ENCODE measurements at regions not wholly inside any gene's neighbourhood (a gene's known extent, or its start where the extent isn't known, plus 50 kb on each side); places are given as distances from the start of the nearest gene placed in this dataset.

DNA sequence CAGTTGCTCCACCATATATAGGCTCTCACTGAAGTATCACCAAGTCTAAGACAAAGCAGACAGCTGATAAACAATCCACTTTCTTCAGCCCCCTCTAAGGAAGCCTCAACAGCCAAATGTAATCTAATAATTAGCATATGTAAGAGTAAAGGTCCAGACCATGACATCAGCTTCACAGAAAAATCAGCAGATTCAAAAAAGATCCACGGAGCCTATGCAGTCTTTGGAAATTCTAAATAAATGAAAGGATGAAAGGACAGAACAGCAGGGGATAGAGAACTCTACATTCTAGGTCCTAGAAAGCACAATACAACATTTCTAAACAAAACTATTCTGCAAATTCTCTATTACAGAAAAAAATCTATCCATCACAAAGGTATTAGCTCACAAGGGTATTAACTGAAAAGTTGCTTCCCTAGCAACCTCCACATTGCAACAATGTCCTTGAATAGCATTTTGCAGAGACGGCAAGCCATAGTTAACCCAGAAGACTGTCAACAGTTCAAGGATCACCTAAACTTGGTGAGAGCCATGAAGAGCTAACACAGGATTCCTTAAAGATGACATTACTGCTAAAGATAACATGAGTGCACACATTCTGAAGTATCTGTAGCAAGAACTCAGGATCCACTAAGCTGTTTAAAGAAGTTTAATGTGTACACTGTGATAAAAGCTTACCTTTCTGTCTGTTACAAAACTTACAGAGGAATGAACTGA lies 74.3 kb downstream of the SIPA1L2 start:
- DNase-seq, result no peak

DNA sequence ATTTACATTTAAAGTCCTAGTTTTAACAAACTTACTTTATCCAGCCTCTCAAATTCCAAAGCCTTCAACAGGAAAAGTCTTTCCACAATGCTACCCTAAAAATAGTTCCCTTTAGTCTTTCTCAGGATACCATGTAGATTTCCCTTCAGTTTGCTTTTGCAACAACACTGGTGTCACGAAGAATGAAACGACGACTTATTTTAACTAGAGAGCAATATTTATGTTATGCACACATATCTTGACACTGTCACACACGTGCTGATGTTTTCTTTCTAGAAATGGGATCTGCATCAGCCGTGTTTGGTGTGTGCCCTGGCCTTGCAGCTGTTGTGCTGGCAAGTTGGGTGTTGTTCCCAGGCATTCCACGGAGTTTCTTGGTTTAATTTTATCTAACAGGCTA lies 75.5 kb downstream of the SIPA1L2 start:
- no peak for DNase-seq

DNA sequence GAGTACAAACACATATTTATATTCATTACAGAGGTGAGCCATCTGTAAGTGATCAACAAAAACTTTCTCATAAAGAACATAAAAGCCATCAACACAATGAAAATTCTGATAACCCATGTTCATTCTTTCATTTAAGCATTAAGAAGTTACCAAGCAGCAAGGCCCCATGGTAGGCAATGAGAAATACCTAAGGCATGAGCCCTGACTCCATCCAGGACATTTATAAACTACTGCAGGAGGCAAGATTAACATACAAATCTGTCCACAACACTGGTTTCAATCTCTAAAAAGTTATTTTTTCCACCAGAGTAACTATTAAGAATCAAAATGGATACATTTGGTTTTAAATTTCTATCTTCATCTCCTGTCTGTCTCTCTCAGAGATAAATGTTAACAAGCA lies 76.1 kb downstream of the SIPA1L2 start:
- no peak for DNase-seq

DNA sequence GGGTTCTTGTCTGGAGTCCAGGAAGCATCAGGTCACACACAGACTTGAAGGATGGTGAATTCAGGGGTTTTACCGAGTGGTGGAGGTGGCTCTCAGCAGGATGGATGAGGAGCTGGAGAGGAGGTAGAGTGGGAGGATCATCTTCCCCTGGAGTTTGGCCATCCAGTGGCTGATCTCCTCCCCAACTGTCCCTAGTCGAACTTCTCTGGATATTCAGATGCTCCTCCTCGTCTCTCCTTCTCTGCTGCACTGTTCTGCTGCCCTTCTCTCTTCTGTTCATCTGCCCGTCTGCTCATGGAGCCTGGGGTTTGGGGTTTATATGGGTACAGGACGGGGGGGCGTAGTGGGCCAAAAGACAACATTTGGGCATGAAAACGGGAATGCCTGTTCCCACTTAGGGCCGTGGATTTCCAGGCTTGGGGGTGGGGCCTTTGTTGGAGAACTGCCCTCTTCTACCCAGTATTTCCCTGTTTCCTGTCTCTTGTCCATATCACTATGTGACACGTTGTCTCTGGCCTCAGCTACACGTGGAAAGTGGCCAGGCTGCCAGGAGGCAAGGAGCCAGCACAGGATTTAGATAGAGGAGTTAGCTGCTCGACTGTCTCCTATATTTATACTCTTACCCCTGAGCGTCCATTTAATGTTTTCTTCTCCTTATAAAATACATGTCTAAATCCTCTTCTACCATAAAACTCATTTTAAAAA lies 76.7 kb downstream of the SIPA1L2 start:
- DNase-seq, result no peak

DNA sequence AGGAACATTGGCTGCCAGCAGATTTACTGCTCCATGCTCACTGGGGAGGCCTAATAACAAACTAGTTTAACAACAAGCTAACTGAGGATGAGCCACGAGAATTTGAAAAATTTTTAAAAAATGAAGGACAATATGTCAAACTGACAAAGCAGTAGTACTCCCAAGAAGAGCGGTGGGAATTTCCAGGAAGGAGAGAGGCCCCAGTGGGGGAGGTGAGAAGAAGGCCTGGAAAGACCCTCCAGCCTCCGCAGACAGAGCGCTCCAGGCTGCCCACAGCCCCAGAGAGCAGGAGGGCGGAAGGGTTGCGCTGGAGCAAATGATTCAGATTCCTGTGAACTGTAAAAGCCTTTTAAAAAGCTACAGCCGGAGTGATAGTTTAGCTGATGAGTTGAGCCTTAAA lies 78.5 kb downstream of the SIPA1L2 start:
- no peak for DNase-seq

DNA sequence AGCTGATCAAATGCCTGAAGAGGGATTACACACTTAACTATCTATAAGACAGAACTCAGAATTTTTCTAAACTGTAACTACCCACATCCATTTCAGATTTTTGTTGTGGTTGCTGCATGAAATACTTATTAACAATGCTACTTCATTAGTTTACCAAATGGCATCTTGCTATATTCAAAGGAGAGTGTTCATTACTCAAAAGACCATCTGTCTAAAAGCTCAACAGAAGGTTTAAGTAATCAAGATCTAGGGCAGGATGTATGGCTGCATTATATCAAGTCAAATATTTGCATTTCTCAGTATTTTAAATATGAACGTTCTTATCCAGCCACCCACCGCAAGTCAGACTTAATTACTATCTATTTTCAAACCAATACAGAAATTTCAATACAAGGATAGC lies 79.9 kb downstream of the SIPA1L2 start:
- no peak for DNase-seq

DNA sequence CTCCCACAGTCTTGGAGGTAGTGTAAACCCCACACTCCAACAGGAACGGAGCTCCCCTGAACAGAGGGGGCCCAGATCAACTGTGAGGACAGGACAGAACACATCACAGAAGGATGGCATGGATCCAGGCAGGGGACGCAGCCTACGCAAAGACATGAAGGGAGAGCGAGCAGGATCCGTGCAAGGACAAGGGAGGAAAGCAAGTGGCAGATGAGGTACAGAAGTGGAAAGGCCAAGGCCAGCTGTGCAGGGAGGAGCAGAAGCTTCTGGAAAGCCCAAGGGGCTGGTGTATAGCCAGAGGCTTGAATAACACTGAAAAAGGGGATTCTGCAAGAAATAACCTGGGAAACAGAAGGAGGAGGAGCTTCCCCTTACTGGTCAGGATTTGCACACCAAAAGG lies 81.2 kb downstream of the SIPA1L2 start:
- no peak for DNase-seq

DNA sequence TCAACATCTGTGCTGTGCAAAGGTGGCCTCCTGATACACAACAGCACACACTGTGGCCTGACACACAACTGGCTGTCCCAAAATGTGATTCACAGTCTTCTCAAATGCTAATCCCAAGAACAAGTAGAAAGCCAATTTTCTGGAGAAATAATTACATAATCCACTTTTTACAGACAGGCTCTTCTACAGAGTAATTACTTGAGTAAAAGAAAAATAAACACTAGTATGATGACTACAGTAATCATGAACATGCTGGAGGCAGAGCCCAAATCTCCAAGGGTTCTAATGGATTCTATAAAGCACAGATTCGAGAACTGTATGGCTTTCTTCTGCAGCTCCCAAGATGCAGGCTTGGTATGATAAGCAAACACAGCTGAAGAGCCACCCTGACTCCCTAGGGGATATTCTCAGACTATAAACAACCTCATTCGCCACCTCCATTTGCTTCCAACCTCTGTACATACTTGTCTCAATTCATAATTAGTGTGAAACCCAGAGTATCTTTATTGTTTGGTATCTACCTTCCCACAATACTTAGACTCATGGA lies 81.9 kb downstream of the SIPA1L2 start:
- no peak for DNase-seq

DNA sequence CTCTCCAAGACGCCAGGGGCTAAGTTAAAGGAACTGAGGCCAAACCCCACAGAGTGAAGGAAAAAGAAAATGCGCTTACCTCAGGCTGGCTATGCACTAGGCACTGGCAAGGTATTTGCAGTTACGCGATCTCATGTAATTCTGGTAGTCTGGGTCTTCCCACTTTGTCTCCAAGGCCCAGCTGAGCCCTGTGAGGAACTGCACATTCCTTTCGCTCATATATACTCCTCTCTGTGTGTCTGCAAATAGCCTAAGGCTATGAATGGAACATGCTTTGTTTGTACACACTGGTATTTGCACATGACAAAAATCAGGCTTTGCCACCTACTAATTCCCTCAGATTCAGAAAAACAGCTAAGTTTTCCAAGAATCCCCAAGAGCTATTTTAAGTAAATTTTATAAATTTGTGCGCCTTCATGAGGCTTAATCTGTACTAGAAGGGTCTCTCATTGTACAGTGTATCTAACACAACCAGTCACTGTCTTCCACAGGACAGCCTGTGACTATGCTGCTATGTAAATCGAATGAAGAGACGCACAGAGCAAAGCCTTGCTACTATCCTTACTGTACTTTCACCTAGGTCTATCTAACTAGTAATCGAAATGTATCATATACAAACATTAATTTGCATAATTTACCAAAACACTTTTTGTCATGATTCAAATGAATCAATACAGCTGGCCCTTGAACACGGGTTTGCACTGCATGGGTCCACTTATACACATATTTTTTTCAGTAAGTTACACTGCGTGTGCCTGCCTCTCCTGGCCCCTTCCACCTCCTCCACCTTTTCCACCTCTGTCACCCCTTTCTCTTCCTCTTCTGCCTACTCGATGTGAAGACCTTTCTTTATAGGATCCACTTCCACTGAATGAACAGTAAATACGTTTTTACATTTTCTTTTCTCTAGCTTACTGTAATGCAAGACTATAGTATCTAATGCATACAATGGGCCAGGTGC lies 87.0 kb downstream of the SIPA1L2 start:
- no peak for DNase-seq

DNA sequence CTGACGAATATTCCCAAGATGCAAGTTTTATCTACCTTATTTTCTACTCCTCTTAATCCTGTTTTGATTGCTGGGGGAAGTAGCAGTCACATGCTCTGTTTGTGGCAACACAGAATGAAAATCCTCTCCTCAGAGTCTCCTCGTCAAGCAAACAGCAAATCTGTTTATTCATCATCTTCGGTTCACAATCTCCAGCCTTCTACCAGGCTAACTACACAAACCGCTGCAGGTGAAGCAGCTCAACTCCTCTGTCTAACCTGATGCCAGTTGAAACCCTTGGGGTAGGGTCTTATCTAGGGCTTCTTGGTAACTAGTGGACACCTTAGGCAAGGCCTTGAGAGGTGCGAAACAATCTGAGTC lies 91.0 kb downstream of the SIPA1L2 start:
- no peak for DNase-seq

DNA sequence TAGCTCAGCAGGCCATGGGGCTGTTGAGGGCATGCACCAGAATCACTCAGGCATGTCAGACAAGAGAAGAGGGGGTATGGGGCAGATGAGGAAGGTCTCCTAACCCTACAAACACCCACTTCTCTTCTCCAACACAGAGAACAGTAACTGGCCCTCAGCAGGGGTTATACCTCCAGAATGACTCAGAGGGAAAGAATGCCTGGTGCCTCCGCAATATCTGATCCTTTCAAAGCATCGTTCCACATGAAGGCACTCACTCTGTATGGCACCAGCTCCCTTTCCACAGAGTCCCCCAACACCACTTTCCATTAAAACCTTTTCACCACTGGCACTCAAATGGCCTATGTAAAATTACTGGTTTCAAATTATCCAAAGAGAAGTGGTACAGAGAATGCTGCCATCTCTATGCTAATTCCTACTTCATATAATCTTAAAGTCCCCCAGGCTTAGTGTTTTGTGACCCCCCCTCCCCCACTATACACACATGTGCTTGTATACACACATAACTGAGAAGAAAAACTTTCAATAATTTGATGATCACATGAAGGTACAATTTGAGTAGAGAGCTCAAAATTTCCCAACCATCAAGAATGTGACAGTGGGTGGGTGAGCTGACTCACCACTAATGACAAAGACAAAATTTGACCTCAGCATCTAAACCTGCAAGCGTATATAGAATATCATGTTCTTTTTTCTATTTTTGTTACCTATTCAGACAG lies 91.5 kb downstream of the SIPA1L2 start:
- no peak for DNase-seq

DNA sequence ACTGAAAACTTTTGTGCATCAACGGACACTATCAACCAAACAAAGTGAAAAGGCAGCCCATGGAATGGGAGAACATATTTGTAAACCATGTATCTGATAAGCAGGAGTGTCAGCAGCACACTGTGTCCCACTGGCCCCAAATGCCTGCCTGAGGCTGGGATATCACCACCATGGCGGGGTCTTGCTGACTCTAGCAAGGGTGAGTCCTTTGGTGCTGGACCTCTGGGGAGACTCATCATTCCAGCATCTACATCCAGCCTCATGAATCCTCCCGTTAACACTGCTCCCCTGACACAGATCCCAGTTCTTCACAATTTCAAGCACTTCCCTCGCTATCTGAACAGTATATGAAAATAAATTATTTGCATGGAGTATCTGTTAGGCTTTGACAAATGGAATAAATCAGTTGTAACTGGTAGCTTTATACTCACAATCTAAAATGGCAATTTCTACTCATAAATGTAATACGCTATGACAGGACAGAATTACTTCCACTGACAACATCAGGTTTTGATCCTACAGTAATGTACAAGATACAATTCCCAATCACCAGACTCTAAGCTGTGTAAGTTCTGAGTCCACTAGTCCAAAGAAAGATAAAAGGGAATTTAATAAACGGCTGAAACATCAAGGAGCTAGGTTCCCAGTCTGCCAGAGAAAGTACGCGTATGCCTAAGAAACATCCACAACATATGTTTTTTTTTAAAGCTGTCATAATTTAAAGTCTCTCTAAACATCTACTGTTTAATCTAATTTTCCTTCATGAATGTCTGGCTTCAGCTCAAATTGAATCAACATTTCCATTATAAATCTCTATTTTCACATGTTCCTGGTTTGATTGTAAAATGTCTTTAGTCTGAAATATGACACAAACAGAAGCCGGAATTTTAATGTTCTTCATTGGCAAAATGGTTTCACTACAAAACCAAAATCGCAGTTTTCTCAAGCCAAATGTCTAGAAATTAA lies 95.1 kb downstream of the SIPA1L2 start:
- DNase-seq, result no peak

DNA sequence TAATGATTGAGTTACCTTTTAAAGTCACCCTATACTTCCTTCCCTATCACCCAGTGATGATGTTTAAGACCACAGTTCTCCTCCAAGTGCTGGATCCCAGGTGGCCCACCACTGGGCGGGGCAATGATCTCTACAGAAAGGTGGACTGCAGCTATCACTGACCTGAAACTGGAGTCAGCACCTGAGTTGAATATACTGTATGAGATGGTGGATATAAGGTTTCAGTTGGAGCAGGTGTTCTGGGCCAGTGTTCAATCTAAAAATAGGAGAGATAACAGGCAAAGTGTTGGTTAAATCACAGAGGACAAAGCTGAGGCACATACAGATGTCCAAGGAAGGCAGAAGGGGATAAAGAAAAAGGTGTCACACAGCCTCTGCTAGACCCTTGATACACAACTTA lies 96.6 kb downstream of the SIPA1L2 start:
- DNase-seq, result no peak

DNA sequence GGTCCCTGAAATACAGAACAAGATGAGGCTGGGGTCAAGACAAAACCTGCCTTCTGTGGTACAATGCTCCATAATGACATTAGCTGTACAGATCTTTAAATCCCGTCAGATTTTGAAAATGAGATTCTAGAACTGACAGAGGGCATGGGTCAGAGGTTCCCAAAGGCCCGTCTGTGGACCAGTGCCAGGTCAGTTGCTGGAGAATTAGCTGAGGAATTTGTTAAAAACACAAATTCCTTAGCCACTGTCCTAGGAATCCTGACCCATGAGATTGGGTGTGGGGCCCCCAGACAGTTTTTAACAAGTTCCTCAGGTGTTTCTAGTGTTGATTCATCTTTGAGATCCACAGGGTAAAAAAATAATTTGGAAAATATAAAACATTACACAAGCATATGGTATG lies 97.0 kb downstream of the SIPA1L2 start:
- DNase-seq, result no peak

DNA sequence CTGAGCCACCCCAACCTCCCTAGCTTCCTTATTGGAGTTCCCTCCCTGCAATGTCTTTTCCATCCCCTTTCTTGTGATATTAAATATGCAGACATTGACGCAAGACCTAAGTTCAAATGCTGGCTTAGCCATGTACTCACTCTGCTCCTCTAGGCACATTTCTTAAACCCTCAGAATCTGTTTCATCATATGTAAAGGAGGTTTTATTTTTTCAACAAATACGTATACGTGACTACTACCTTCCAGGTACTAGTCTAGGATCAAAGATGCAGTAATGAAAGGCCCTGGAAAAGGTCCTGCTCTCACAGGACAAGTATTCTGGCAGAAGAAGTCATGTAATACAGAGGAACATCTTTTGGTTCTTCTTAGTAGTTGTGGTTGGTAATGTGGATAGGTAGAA lies 98.6 kb downstream of the SIPA1L2 start:
- DNase-seq, result no peak

DNA sequence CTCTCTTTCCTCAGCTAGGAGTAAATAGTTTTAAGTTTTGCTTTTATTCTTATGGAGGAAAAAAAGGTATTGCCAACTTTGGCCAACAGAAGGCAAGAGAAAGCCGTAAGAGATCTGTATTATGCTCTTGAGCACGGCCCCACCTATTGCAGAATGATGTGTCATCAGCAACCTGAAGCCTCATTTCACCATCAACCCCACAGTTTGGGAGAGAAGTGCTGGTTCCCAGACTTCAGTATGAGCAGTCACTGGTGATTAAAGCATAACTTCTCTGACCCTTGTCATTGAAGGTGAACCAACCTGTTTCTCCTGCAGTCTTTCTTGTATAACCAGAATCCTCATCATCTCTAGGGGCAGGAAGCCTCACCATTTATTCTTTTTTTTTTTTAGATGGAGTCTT lies 100.2 kb downstream of the SIPA1L2 start:
- no peak for DNase-seq

DNA sequence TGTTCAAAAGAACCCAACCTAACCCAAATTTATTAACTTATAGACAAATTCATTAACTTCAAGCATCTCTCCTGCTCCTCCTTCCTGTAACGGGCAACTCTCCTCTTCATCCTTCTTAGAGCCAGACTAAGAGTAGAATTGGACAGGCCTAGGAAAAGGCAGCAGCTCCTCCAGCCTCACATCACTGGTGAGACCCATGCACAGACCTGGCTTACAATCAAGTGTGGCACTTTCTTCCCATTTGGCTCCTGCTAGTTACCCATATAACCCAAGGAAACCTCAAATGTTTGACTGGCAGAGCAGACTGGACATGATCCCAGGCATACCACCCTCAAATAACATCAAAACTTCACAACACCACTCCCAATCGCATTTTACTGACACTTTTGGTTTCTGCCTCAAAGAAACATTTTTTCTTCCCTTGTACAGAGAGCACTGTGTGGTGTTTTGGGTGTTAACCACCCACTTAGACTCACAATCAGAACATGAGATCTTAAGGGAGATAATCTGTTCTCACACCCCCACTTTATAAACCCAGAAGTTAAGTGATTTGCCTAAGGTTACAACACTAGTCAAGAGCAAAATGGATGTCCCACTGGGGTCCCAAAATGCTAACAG lies 101.4 kb downstream of the SIPA1L2 start:
- DNase-seq, result no peak

DNA sequence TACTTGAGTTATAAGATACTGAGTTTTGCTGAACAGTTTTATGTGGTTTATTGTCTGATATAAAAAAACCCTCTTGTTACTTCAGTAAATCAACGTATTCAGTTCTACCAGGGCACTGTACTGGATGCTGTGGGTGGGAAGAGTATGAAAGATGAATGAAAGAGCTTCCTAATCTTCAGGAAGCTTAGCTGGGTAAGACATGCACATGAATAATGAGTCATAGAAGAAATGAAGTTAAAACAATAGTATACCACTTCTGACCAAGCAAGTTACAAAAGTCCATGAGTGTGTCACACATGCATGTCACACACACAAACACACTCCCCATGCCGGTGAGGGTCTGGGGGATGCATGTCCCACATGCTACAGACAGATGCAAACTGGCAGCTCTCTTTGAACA lies 105.9 kb downstream of the SIPA1L2 start:
- DNase-seq, result no peak

DNA sequence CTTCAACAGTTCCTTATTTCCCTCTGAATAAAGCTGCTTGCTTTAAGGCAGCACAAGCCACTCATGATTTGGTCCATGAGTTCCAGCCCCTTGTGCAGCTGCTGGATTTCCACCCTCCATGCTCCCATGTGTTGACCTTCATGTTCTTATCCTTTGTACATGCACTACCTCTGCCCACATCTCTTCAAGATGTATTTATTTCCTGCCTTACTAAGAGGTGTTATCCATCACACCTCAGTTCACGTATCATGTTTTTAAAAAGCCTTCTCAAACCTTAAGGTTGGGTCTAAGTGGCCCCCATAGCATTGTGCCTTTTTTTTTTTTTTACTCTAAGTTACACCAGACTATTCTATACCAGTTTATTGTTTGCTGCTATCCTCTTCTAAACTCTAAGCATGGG lies 107.7 kb downstream of the SIPA1L2 start:
- DNase-seq, result no peak

DNA sequence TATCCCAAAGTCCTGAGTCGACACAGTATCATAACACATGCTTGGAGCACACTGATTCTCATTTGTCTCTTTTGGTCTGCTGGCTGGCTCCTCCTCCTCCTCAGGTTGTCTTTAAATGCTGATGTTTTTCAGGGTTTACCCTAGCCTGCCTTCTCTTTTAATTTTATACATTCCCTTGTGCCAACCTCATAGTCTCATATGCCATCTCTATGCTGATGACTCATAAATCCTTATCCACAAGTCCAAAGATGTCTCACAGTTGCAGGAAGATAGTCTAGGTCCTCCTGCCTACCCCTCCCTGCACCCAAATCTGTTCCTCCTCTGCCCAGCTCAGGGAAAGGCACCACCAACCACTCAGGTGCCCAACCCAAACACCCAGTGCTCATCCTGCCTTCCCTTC lies 108.3 kb downstream of the SIPA1L2 start:
- DNase-seq, result no peak

DNA sequence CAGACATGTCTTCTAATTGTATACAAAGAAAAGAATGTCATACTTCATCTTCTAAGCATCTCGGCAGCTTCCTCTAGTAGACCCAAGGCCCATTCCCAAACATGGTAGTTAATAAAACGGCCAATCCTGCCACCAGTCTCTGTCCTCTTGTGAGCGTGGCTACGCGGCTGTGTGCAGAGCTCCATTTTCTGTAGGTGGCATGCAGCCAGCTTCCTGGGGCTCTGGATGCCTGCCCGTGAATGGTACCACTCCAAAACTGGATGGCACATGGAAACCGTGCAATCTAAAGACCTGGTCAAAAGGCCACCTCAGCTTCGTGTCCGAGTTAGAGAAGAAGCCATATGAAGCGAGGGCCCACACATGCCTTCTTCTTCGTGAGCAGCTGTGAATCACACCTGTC lies 110.7 kb downstream of the SIPA1L2 start:
- no peak for DNase-seq
